Pancreas (tissue), 10 donors: ENCODE measurements at regions not wholly inside any gene's neighbourhood (a gene's known extent, or its start where the extent isn't known, plus 50 kb on each side); places are given as distances from the start of the nearest gene placed in this dataset.

Experiments used
- ATAC-seq, 4 donors: fragments of 200-7000 bp; cut with Tn5 transposase; one replicate each; pipeline versions ENCODE4 v1.8.0 to v1.9.1; 2020; ENCODE audit warnings: mild to moderate bottlenecking in 4 of 4, moderate library complexity in 4 of 4
- DNase-seq, 6 donors: peaks; one replicate each; pipeline ENCODE4 v3.0.0-alpha.2; 2020
- FAIRE-seq: peaks from 2 replicates; lab custom pipeline; 2012; peaks lifted over from hg19 to GRCh38; lab: Jason Lieb, UNC
- H3K27ac ChIP-seq, 4 donors: fragments of 200-600 bp; sonication (generic); 1 replicate in 3 of 4; 2 replicates in 1 of 4; pipeline versions ENCODE4 v1.5.0 to v1.8.0; 2020
- H3K27me3 ChIP-seq, 4 donors: fragments of 200-600 bp; one replicate each; pipeline ENCODE4 v1.8.0; 2021
- H3K36me3 ChIP-seq, 3 donors: fragments of 200-600 bp; sonication (generic) in 1 of 3; one replicate each; pipeline versions ENCODE4 v1.5.0 to v1.8.0; 2020 to 2021
- H3K4me1 ChIP-seq, 3 donors: fragments of 200-600 bp; one replicate each; pipeline ENCODE4 v1.8.0; 2021
- H3K4me3 ChIP-seq, 4 donors: fragments of 200-600 bp; sonication (generic) in 2 of 4; one replicate each; pipeline versions ENCODE4 v1.5.0 to v1.8.0; 2020 to 2021
- H3K9me3 ChIP-seq, 4 donors: fragments of 200-600 bp; one replicate each; pipeline ENCODE4 v1.8.0; 2021
- CTCF ChIP-seq, 4 donors: fragments of 200-600 bp; sonication (generic) in 3 of 4; IDR thresholded peaks; one replicate each; pipeline versions ENCODE4 v1.5.0 to v1.8.0; 2021; ENCODE audit warnings: antibody characterized with exemption in 4 of 4
- WGBS, 2 donors: extraction: QIAGEN DNeasy Blood & Tissue Kit; methylation state at CpG; one replicate each; pipeline ENCODE4 v1.1.7; 2013; 5-methylcytosine and 5-hydroxymethylcytosine counted together
- intact Hi-C, 3 donors: fragments of 100-400 bp; cut with DNase I; formaldehyde crosslinking; loops; one replicate each; pipeline versions ENCODE4 v1.11.1 to v1.14.2; 2022
- donor health status: healthy with polysubstance abuse.
- donor health status: DM: no; HTN: no; CAD: no; lungs with moderate emphysema.
- donor health status: DM: no; HTN: no; CAD: no.
- donor health status: control.
- donor health status: control.
- donor health status: Bipolar disorder and iron deficiency.
- donor health status: DM: yes; HTN: yes; CAD: no.
- donor health status: DM: no; HTN: no; CAD: no.
- donor health status: DM: no; HTN: no; CAD: no.
- donor health status: DM: yes; HTN: yes; CAD: no.

GRCh38 chr18:45222180-45222579, 393.1 kb upstream of the SLC14A2 start:
- 46 to 57% methylated on average over 3 of the region's 3 CpGs for WGBS, 2 donors
- Histone ChIP-seq H3K4me1 (no peaks in the 10 kb centered on the region), H3K27ac (no peak overlapping the region), H3K36me3 (no peaks in the 10 kb centered on the region), H3K4me3 (no peak overlapping the region), H3K27me3 (no peaks in the 10 kb centered on the region), H3K9me3 (no peaks in the 10 kb centered on the region)
- DNase-seq (no peak), FAIRE-seq (no peak), ATAC-seq (no peak)
- intact Hi-C loops, result loop anchor here in 1 of 3 donors (10.0 kb wide), 1 partner anchor 547 kb away; no protein-coding TSS in a partner anchor
- no peak for TF ChIP-seq CTCF (IDR thresholded peaks at IDR 0.05)

- Histone ChIP-seq H3K4me1 (no peaks in the 10 kb centered on the region), H3K27me3 (no peaks in the 10 kb centered on the region), H3K4me3 (no peak overlapping the region), H3K9me3 (no peaks in the 10 kb centered on the region), H3K36me3 (no peaks in the 10 kb centered on the region), H3K27ac (no peak overlapping the region)
- WGBS, 2 donors, result 94 to 100% methylated on average over 1 of the region's 1 CpG
- DNase-seq (no peak), FAIRE-seq (no peak), ATAC-seq (no peak)
- TF ChIP-seq CTCF (IDR thresholded peaks at IDR 0.05), result no peak
- intact Hi-C loops, result loop anchor here in 1 of 3 donors (10.0 kb wide), 1 partner anchor 552 kb away; no protein-coding TSS in a partner anchor
These were observed 388.1 kb upstream of the SLC14A2 start for GRCh38 chr18:45227001-45227742.

GRCh38 chr18:45228796-45229388, 386.4 kb upstream of the SLC14A2 start:
- H3K27me3 ChIP-seq, result no peaks in the 10 kb centered on the region
- no peaks in the 10 kb centered on the region for H3K36me3 ChIP-seq
- ATAC-seq, result no peak
- H3K9me3 ChIP-seq, result no peaks in the 10 kb centered on the region
- H3K4me1 ChIP-seq, result no peaks in the 10 kb centered on the region
- H3K27ac ChIP-seq, result no peak overlapping the region
- intact Hi-C loops, result loop anchor here in 1 of 3 donors (10.0 kb wide), 1 partner anchor 554 kb away; no protein-coding TSS in a partner anchor
- no peak for FAIRE-seq
- no peak for DNase-seq
- 79 to 87% methylated on average over 7 of the region's 7 CpGs for WGBS, 2 donors
- TF ChIP-seq CTCF (IDR thresholded peaks at IDR 0.05), result no peak
- H3K4me3 ChIP-seq, result no peak overlapping the region

- intact Hi-C loops, result no loop called here
- WGBS, 2 donors, result 93 to 97% methylated on average over 1 of the region's 1 CpG
These were observed 383.7 kb upstream of the SLC14A2 start for GRCh38 chr18:45231617-45232016.

More at GRCh38 chr18:45231617-45232016, 383.7 kb upstream of the SLC14A2 start:
- no peaks in the 10 kb centered on the region for H3K9me3 ChIP-seq
- ATAC-seq (no peak), DNase-seq (no peak), FAIRE-seq (no peak)
- TF ChIP-seq CTCF (IDR thresholded peaks at IDR 0.05), result no peak
- H3K36me3 ChIP-seq, result no peaks in the 10 kb centered on the region
- no peaks in the 10 kb centered on the region for H3K4me1 ChIP-seq
- no peak overlapping the region for H3K4me3 ChIP-seq
- H3K27ac ChIP-seq, result no peak overlapping the region
- no peaks in the 10 kb centered on the region for H3K27me3 ChIP-seq
